ENCODE measurements at regions not wholly inside any gene's neighbourhood (a gene's known extent, or its start where the extent isn't known, plus 50 kb on each side); places are given as distances from the start of the nearest gene placed in this dataset.
A peak's percentile ranks its signal among the peaks of the same experiment; 100 is the strongest.
"Not testable (repeated sequence)": the region's sequence is repeated elsewhere in the genome, so short reads cannot be mapped to it uniquely, and the experiment has no call there.

DNA sequence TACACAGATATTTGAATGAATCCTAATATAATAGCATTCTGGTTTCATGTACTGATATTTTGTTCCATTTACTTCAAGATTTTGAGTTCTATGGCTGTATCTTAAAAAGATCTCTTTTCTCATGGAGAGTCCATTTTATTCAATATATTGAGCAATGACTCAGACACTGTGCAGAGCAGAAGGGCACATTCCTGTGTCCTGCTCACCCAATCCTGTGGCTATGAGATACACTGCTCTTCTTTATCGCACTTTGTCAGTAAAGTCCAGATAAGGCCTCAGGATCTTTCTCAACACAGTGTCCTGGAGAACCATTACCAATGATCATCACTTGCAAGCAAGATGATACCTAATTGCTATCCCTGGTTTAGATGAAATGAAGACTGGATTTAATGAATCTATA is 155.0 kb downstream of the CYSLTR2 start:
- peak; percentile 18 for DNase-seq (ENCODE audit: low spot score)

- no peak for DNase-seq (ENCODE audit: low spot score)
Measured at GRCh38 chr13:48810013-48810412, 156.3 kb downstream of the CYSLTR2 start.

- no peak for DNase-seq (ENCODE audit: low spot score)
Measured at GRCh38 chr13:48813518-48813917, 159.8 kb downstream of the CYSLTR2 start.

DNA sequence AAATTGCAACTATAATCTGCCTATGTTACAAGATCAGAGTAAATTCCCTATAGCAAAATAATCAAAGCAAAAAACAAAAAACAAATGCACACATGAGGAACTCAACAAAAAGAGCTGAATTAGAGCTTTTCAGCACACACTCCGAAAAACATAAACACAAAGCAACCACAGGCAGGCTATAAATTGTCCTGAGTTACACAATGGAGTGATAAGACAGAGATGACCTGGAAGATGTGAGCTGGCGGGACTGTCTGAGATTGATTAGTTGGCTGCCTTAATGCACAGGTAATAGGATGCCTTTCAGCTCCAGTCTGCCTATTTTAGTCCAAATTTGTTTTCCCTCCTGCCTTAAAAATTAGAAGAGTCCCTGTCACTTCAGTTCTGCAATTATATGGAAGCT is 159.0 kb upstream of the FNDC3A start:
- DNase-seq (ENCODE audit: low spot score): no peak

- no peak for DNase-seq (ENCODE audit: low spot score)
Measured at GRCh38 chr13:48817166-48817802, 158.4 kb upstream of the FNDC3A start.

DNA sequence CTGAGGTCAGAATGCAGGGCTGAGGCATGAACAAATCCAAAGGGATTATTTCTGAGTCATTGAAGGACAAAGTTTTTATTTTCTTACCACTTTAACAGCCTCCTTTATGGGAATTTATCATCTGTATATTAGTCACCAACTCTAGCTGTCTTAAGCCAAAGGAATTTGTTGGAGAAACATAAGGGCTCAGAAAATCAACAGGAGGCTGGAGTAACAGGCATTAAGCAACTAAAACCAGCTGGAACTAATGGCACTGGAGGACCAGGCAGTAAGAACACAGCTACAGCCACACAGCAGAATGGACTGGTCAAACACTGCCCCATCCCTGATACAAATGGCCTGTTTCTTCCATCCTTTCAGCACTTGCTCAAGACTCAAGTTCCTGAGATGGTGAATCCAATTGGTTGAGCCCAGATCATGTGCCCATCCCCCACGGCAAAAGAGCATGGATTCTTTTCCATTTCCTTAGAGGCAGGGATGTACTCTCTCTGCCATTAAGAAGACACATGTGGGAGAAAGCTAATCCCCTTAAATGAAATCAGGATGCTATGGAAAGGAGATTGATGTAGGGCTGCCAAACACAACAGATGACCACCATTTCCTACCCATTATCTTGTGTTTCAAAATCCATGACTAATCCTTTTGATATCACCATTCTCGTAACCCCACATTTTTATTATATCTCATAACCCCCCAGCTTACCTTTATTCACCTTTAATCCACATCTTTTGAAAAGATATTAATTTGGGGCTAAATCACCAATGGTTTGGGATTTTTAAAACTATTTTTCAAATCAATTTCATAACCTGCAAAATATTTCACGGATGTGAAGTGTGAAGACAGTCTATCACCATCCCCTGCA is 157.0 kb upstream of the FNDC3A start:
- DNase-seq (ENCODE audit: low spot score): no peak

- no peak for DNase-seq (ENCODE audit: low spot score)
Measured at GRCh38 chr13:48819376-48819775, 156.3 kb upstream of the FNDC3A start.

DNA sequence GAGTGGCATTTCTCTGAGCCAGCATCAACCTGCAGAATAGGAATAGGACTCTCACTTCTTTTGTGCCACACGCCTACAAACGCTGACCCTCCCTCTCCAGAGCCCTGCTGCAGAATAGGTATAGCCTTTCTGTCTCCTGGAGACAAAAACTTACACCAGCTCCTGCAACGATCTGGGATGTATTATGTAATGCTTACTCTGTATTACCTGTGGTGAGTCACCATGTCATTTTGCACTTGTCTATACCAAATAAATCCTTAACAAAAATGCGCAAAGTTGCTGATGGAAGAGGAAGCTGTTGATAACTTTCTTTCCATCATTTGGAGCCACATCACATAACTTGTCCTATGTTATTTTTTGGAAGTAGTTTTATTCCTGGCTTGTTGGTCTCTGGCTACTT is 155.8 kb upstream of the FNDC3A start:
- DNase-seq (ENCODE audit: low spot score): no peak

- not testable (repeated sequence) for DNase-seq (ENCODE audit: low spot score)
Measured at GRCh38 chr13:48823526-48823925, 152.2 kb upstream of the FNDC3A start.

- no peak for DNase-seq (ENCODE audit: low spot score)
Measured at GRCh38 chr13:48826039-48826438, 149.7 kb upstream of the FNDC3A start.

GRCh38 chr13:48826922-48827454 is 148.7 kb upstream of the FNDC3A start:
- DNase-seq (ENCODE audit: low spot score): not testable (repeated sequence)

- DNase-seq (ENCODE audit: low spot score): no peak
Measured at GRCh38 chr13:48827709-48828108, 148.0 kb upstream of the FNDC3A start.

DNA sequence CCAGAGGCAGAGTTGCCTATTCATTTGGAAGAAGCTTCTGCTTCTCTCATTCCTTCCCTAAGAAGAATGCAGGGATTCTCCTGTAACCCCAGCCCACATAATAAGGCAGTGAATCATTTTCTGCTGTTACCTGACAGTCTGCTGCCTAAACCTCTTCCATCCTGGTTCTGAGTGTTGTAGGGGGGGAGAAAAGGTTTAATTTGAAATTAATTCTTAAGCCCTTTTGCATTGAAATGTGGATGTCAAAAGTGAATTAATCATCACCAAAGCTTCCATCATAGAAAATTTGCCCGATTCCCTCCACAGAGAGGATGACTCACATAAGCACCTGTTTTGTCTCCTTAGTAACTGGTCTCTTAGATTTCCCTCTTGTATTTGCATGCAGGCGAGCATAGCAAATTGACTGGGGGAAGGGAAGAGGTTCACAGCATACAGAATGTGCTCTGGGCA is 146.7 kb upstream of the FNDC3A start:
- no peak for DNase-seq (ENCODE audit: low spot score)

DNA sequence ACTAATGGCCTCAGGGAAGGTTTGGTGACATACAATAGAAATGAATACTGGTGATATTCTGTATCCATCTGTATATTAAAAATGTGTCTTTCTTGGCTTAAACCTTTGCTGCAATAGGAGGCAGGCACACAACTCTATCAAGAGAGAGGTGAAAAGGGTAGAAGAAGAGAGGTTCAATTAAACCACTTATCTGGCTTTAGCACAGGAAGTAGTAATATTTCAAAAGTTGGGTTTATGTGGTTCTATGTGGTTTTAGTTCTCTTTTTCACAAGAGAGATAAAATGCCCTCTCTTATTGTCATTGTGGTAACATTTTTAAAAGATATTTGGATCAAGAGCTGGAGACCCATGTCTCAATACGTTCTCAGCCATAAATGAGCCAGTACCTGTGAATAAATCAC is 146.2 kb upstream of the FNDC3A start:
- no peak for DNase-seq (ENCODE audit: low spot score)

GRCh38 chr13:48831248-48831647 is 144.5 kb upstream of the FNDC3A start:
- DNase-seq (ENCODE audit: low spot score): no peak

GRCh38 chr13:48833412-48833811 is 142.3 kb upstream of the FNDC3A start:
- no peak for DNase-seq (ENCODE audit: low spot score)

DNA sequence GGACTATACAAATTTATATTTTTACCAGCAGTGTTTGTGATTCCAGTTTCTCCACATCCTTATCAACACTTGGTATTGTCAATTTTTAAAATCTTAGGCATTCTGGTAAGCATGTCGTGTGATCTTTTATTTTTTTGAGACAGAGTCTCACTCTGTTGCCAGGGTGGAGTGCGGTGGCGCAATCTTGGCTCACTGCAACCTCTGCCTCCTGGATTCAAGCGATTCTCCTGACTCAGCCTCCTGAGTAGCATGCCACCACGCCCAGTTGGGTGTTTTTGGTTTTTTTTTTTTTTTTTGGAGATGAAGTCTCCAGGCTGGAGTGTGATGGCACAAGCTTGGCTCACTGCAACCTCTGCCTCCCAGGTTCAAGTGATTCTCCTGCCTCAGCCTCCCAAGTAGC is 140.4 kb upstream of the FNDC3A start:
- DNase-seq (ENCODE audit: low spot score): not testable (repeated sequence)

- no peak for DNase-seq (ENCODE audit: low spot score)
Measured at GRCh38 chr13:48838193-48838973, 137.3 kb upstream of the FNDC3A start.

GRCh38 chr13:48839171-48839570 is 136.5 kb upstream of the FNDC3A start:
- DNase-seq (ENCODE audit: low spot score): no peak

- no peak for DNase-seq (ENCODE audit: low spot score)
Measured at GRCh38 chr13:48840366-48840765, 135.3 kb upstream of the FNDC3A start.

- no peak for DNase-seq (ENCODE audit: low spot score)
Measured at GRCh38 chr13:48842316-48842715, 133.4 kb upstream of the FNDC3A start.

- DNase-seq (ENCODE audit: low spot score): no peak
Measured at GRCh38 chr13:48843630-48844380, 131.9 kb upstream of the FNDC3A start.
